ENCODE measurements at regions not wholly inside any gene's neighbourhood (a gene's known extent, or its start where the extent isn't known, plus 50 kb on each side); places are given as distances from the start of the nearest gene placed in this dataset.
A peak's percentile ranks its signal among the peaks of the same experiment; 100 is the strongest.

- TF ChIP-seq TERF1 (CRISPR knock-in tag; IDR thresholded peaks at IDR 0.05) (no peak), SNAPC2 (CRISPR knock-in tag; IDR thresholded peaks at IDR 0.05) (no peak), MATR3 (CRISPR knock-in tag; IDR thresholded peaks at IDR 0.05) (no peak), HCFC1 (IDR thresholded peaks at IDR 0.05; ENCODE audit: low read depth, low read length) (no peak), ZFP36L1 (CRISPR knock-in tag; IDR thresholded peaks at IDR 0.05) (no peak), ZBTB39 (CRISPR knock-in tag; IDR thresholded peaks at IDR 0.05) (no peak), HNF4G (IDR thresholded peaks at IDR 0.05; ENCODE audit: borderline replicate concordance, low read depth, low read length) (no peak), HNF4G (CRISPR knock-in tag; IDR thresholded peaks at IDR 0.05; ENCODE audit: borderline replicate concordance, low read depth) (no peak), POLR2AphosphoS5 (IDR thresholded peaks at IDR 0.05; ENCODE audit: low read depth, low read length) (0 out of 2 replicates have a peak, but pooled peaks have one; percentile 20), ELF1 (CRISPR knock-in tag; IDR thresholded peaks at IDR 0.05) (0 out of 2 replicates have a peak, but pooled peaks have one; percentile 1), ZNF256 (CRISPR knock-in tag; conservative IDR thresholded peaks at IDR 0.05) (no peak), REPIN1 (CRISPR knock-in tag; IDR thresholded peaks at IDR 0.05; ENCODE audit: borderline replicate concordance, low read depth) (peak; percentile 62), ZNF335 (CRISPR knock-in tag; IDR thresholded peaks at IDR 0.05) (no peak), KLF12 (CRISPR knock-in tag; IDR thresholded peaks at IDR 0.05; ENCODE audit: borderline replicate concordance) (no peak), ZNF737 (CRISPR knock-in tag; IDR thresholded peaks at IDR 0.05; ENCODE audit: borderline replicate concordance) (no peak), PHF20 (CRISPR knock-in tag; IDR thresholded peaks at IDR 0.05) (0 out of 2 replicates have a peak, but pooled peaks have one; percentile 16), ZNF367 (CRISPR knock-in tag; IDR thresholded peaks at IDR 0.05; ENCODE audit: borderline replicate concordance) (no peak), U2AF1 (optimal IDR thresholded peaks at IDR 0.05; ENCODE audit: low read depth, low read length) (no peak), ELF4 (CRISPR knock-in tag; IDR thresholded peaks at IDR 0.05; ENCODE audit: borderline replicate concordance) (no peak), PPARG (CRISPR knock-in tag; conservative IDR thresholded peaks at IDR 0.05) (no peak)
- TF ChIP-seq, protein P1, sequence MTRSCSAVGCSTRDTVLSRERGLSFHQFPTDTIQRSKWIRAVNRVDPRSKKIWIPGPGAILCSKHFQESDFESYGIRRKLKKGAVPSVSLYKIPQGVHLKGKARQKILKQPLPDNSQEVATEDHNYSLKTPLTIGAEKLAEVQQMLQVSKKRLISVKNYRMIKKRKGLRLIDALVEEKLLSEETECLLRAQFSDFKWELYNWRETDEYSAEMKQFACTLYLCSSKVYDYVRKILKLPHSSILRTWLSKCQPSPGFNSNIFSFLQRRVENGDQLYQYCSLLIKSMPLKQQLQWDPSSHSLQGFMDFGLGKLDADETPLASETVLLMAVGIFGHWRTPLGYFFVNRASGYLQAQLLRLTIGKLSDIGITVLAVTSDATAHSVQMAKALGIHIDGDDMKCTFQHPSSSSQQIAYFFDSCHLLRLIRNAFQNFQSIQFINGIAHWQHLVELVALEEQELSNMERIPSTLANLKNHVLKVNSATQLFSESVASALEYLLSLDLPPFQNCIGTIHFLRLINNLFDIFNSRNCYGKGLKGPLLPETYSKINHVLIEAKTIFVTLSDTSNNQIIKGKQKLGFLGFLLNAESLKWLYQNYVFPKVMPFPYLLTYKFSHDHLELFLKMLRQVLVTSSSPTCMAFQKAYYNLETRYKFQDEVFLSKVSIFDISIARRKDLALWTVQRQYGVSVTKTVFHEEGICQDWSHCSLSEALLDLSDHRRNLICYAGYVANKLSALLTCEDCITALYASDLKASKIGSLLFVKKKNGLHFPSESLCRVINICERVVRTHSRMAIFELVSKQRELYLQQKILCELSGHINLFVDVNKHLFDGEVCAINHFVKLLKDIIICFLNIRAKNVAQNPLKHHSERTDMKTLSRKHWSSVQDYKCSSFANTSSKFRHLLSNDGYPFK (CRISPR knock-in tag; IDR thresholded peaks at IDR 0.05; ENCODE audit: borderline replicate concordance): no peak
- TF ChIP-seq, protein P2, sequence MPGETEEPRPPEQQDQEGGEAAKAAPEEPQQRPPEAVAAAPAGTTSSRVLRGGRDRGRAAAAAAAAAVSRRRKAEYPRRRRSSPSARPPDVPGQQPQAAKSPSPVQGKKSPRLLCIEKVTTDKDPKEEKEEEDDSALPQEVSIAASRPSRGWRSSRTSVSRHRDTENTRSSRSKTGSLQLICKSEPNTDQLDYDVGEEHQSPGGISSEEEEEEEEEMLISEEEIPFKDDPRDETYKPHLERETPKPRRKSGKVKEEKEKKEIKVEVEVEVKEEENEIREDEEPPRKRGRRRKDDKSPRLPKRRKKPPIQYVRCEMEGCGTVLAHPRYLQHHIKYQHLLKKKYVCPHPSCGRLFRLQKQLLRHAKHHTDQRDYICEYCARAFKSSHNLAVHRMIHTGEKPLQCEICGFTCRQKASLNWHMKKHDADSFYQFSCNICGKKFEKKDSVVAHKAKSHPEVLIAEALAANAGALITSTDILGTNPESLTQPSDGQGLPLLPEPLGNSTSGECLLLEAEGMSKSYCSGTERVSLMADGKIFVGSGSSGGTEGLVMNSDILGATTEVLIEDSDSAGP (CRISPR knock-in tag; IDR thresholded peaks at IDR 0.05; ENCODE audit: borderline replicate concordance): peak; percentile 64
Measured at GRCh38 chr6:105992315-105992961, 93.7 kb upstream of the PRDM1 start (continued).
